CD14-positive monocyte (primary cell): ENCODE measurements at regions not wholly inside any gene's neighbourhood (a gene's known extent, or its start where the extent isn't known, plus 50 kb on each side); places are given as distances from the start of the nearest gene placed in this dataset.

Experiments
- DNase-seq, 3 donors: peaks; one replicate each; pipeline ENCODE4 v3.0.0-alpha.2; 2011 to 2022
- H2AFZ ChIP-seq: 2 replicates; pipeline ENCODE4 v1.6.0; 2012; ENCODE audit warnings: mild to moderate bottlenecking, low read depth, low read length, inconsistent platforms; ENCODE audit not compliant: insufficient read depth, poor library complexity, severe bottlenecking
- H3K27ac ChIP-seq, 2 donors: 1 replicate in 1 of 2; 2 replicates in 1 of 2; pipeline ENCODE4 v1.5.1; 2012 to 2013; ENCODE audit warnings: low read length in 2 of 2, control low read depth in 1 of 2, inconsistent platforms in 1 of 2, low read depth in 1 of 2, mild to moderate bottlenecking in 1 of 2
- H3K27me3 ChIP-seq, 2 donors: one replicate each; pipeline versions ENCODE4 v1.6.0 to v1.6.1; 2011 to 2013; ENCODE audit warnings: low read length in 2 of 2; ENCODE audit not compliant: control insufficient read depth in 2 of 2, insufficient read depth in 2 of 2
- H3K36me3 ChIP-seq, 2 donors: replicated peaks in 1 of 2; 1 replicate in 1 of 2; 2 replicates in 1 of 2; pipeline versions ENCODE4 v1.5.1 to v1.6.1; 2012 to 2013; ENCODE audit warnings: low read length in 2 of 2, control low read depth in 1 of 2, inconsistent platforms in 1 of 2, mild to moderate bottlenecking in 1 of 2; ENCODE audit not compliant: insufficient read depth in 2 of 2, control insufficient read depth in 1 of 2
- H3K4me1 ChIP-seq, 2 donors: 1 replicate in 1 of 2; 2 replicates in 1 of 2; pipeline versions ENCODE4 v1.5.1 to v1.6.1; 2012 to 2013; ENCODE audit warnings: low read length in 2 of 2, control low read depth in 1 of 2, inconsistent platforms in 1 of 2, mild to moderate bottlenecking in 1 of 2, moderate library complexity in 1 of 2; ENCODE audit not compliant: insufficient read depth in 2 of 2, control insufficient read depth in 1 of 2
- H3K4me2 ChIP-seq: replicated peaks from 2 replicates; pipeline ENCODE3; 2012; ENCODE audit warnings: low read length, moderate library complexity, mild to moderate bottlenecking; ENCODE audit not compliant: poor library complexity, severe bottlenecking; ENCODE audit errors: extremely low read depth
- H3K4me3 ChIP-seq, 3 experiments: fragments of 200-600 bp in 1 of 3; sonication (generic) in 1 of 3; replicated peaks in 1 of 3; 1 replicate in 2 of 3; 2 replicates in 1 of 3; pipeline ENCODE4 v1.5.1; 2011 to 2013; ENCODE audit warnings: low read length in 3 of 3, mild to moderate bottlenecking in 3 of 3, control low read depth in 2 of 3, low read depth in 2 of 3, inconsistent platforms in 1 of 3, moderate library complexity in 1 of 3
- H3K79me2 ChIP-seq: 2 replicates; pipeline ENCODE4 v1.6.0; 2012; ENCODE audit warnings: mild to moderate bottlenecking, control low read depth, inconsistent platforms, low read length, moderate library complexity; ENCODE audit not compliant: insufficient read depth
- H3K9ac ChIP-seq: 2 replicates; pipeline ENCODE4 v1.6.0; 2017; ENCODE audit warnings: low read length, mild to moderate bottlenecking; ENCODE audit not compliant: insufficient read depth, poor library complexity, severe bottlenecking
- H3K9me3 ChIP-seq, 2 donors: replicated peaks in 1 of 2; 1 replicate in 1 of 2; 2 replicates in 1 of 2; pipeline versions ENCODE4 v1.5.1 to v1.6.1; 2012 to 2013; ENCODE audit warnings: low read length in 2 of 2, control low read depth in 1 of 2; ENCODE audit not compliant: control insufficient read depth in 1 of 2, insufficient read depth in 1 of 2
- H4K20me1 ChIP-seq: 2 replicates; pipeline ENCODE4 v1.6.0; 2012; ENCODE audit warnings: mild to moderate bottlenecking, low read length, control low read depth, moderate library complexity; ENCODE audit not compliant: insufficient read depth
- H3K27ac Mint-ChIP-seq, 7 donors: one replicate each; pipeline ENCODE4 v1.8.0; 2020; ENCODE audit warnings: mild to moderate bottlenecking in 7 of 7, mixed read lengths in 7 of 7, moderate library complexity in 6 of 7, inconsistent platforms in 2 of 7
- H3K27me3 Mint-ChIP-seq, 3 donors: one replicate each; pipeline ENCODE4 v1.8.0; 2021 to 2022; ENCODE audit warnings: low read depth in 3 of 3, mild to moderate bottlenecking in 3 of 3, mixed read lengths in 3 of 3, moderate library complexity in 3 of 3, inconsistent platforms in 1 of 3
- H3K36me3 Mint-ChIP-seq, 2 donors: one replicate each; pipeline ENCODE4 v1.8.0; 2020; ENCODE audit warnings: mixed read lengths in 2 of 2, inconsistent platforms in 1 of 2, mild to moderate bottlenecking in 1 of 2
- H3K4me1 Mint-ChIP-seq: one replicate; pipeline ENCODE4 v1.8.0; 2020; ENCODE audit warnings: mild to moderate bottlenecking, mixed read lengths
- H3K4me3 Mint-ChIP-seq, 2 donors: one replicate each; pipeline ENCODE4 v1.8.0; 2020; ENCODE audit warnings: mild to moderate bottlenecking in 2 of 2, mixed read lengths in 2 of 2, moderate library complexity in 1 of 2
- H3K9me3 Mint-ChIP-seq, 7 donors: one replicate each; pipeline ENCODE4 v1.8.0; 2020 to 2022; ENCODE audit warnings: mixed read lengths in 7 of 7, mild to moderate bottlenecking in 6 of 7, moderate library complexity in 6 of 7, inconsistent platforms in 2 of 7
- WGBS: methylation state at CpG from one replicate; pipeline ENCODE4 v1.1.5; 2013; ENCODE audit warnings: missing lambda C conversion rate; ENCODE audit not compliant: insufficient coverage; 5-methylcytosine and 5-hydroxymethylcytosine counted together
- intact Hi-C, 2 donors: fragments of 100-400 bp; cut with micrococcal nuclease; formaldehyde crosslinking; loops; one replicate each; pipeline versions ENCODE4 v1.15.0 to v1.15.1; 2023
- TF ChIP-seq, protein P1 (sequence below): fragments of 200-600 bp; IDR thresholded peaks from one replicate; pipeline ENCODE4 v1.8.0; 2022; ENCODE audit warnings: antibody characterized with exemption, mild to moderate bottlenecking

DNA sequence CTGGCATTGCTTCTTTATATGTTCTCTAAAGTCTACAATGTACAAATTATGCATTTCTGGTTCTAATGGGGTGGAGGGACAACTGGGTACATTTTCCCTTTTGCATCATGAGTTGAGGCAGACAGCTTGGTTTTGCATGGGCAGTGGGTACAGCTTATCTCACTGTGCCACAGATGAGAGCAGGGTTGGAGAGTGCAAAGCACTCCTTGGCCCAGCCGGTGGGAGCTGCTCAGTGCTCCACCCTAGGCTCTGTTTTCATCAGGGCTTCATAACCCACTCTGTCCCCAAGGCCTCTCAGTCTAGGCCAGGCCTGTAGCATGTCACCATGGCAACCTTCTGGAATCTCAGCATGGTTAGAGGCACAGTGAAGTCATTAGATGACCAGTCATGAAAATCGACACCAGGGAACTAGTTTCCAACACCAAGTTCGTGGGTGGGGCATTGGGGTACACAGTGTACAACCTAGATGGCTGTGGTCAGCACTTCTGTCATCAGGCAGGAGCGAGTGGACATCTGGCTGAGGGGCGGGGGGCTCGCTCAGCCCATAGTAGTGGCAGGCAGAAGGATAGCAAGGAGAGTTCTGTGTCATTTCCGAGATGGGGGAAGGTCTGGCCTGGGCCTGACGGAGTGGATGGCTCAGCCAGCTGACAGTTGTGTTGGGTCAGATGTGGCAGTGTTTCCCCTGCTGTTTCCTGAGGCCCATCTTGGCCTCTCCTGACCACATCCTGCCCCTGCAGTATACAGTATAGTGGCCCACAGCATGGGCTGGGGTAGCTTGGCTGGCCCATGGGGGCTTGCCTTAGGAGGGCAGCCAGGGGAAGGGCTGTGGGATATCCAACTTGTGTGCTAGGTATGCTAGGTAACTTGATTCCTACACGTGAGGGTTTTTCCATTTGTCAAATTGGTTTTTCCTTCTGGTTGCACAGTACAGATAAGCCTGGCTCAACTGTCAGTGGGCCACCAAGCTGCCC, 75.7 kb upstream of the PRR23C start:
- Histone ChIP-seq H3K9ac (no peak overlapping the region), H3K27me3 (no peaks in the 10 kb centered on the region), H4K20me1 (no peaks in the 10 kb centered on the region), H3K79me2 (no peaks in the 10 kb centered on the region), H3K4me2 (no peak overlapping the region), H3K36me3 (no peaks in the 10 kb centered on the region), H3K27ac (no peak overlapping the region), H3K9me3 (no peaks in the 10 kb centered on the region), H2AFZ (peak overlapping the region; percentile 30), H3K4me1 (peaks cover 7 to 26% of the 10 kb centered on the region in 2 donors), H3K4me3 (no peak overlapping the region)
- peaks cover 0 to 1% (median 0%) of the 10 kb centered on the region in 3 donors for H3K27me3 Mint-ChIP-seq
- peaks cover 42% of the 10 kb centered on the region for H3K4me1 Mint-ChIP-seq
- peak overlapping the region in 3 of 7 donors; percentile 20 to 62 (median 38) for H3K27ac Mint-ChIP-seq
- DNase-seq, result no peak
- TF ChIP-seq, protein P1, sequence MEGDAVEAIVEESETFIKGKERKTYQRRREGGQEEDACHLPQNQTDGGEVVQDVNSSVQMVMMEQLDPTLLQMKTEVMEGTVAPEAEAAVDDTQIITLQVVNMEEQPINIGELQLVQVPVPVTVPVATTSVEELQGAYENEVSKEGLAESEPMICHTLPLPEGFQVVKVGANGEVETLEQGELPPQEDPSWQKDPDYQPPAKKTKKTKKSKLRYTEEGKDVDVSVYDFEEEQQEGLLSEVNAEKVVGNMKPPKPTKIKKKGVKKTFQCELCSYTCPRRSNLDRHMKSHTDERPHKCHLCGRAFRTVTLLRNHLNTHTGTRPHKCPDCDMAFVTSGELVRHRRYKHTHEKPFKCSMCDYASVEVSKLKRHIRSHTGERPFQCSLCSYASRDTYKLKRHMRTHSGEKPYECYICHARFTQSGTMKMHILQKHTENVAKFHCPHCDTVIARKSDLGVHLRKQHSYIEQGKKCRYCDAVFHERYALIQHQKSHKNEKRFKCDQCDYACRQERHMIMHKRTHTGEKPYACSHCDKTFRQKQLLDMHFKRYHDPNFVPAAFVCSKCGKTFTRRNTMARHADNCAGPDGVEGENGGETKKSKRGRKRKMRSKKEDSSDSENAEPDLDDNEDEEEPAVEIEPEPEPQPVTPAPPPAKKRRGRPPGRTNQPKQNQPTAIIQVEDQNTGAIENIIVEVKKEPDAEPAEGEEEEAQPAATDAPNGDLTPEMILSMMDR, result no peak
- H3K4me3 Mint-ChIP-seq, result peak overlapping the region in 1 of 2 donors; percentile 57
- H3K9me3 Mint-ChIP-seq, result no peaks in the 10 kb centered on the region
- WGBS, result 52% methylated on average over 9 of the region's 9 CpGs
- no peaks in the 10 kb centered on the region for H3K36me3 Mint-ChIP-seq
- intact Hi-C loops, result no loop called here

GRCh38 chr3:139121513-139122220, 77.0 kb upstream of the PRR23C start:
- Histone ChIP-seq H3K4me1 (peaks cover 7 to 26% of the 10 kb centered on the region in 2 donors), H3K79me2 (no peaks in the 10 kb centered on the region), H3K27me3 (no peaks in the 10 kb centered on the region), H3K9me3 (no peaks in the 10 kb centered on the region), H3K4me2 (no peak overlapping the region), H3K27ac (no peak overlapping the region), H3K9ac (no peak overlapping the region), H2AFZ (peak overlapping the region; percentile 30), H4K20me1 (no peaks in the 10 kb centered on the region), H3K36me3 (no peaks in the 10 kb centered on the region), H3K4me3 (no peak overlapping the region)
- WGBS, result 67% methylated on average over 1 of the region's 8 CpGs
- intact Hi-C loops, result no loop called here
- Mint-ChIP-seq H3K4me3 (no peak overlapping the region), H3K36me3 (no peaks in the 10 kb centered on the region), H3K9me3 (no peaks in the 10 kb centered on the region), H3K27me3 (peaks cover 0 to 1% (median 0%) of the 10 kb centered on the region in 3 donors), H3K27ac (no peak overlapping the region), H3K4me1 (peaks cover 42% of the 10 kb centered on the region)
- DNase-seq, result no peak
- TF ChIP-seq, protein P1, result no peak
